Lower leg skin (tissue), 3 donors: ENCODE measurements at regions not wholly inside any gene's neighbourhood (a gene's known extent, or its start where the extent isn't known, plus 50 kb on each side); places are given as distances from the start of the nearest gene placed in this dataset.

Experiments
- POLR2A ChIP-seq, 2 donors: fragments of 450-650 bp; IDR thresholded peaks; one replicate each; pipeline ENCODE4 v1.6.1; 2016 to 2017; ENCODE audit warnings: antibody characterized with exemption in 2 of 2, mild to moderate bottlenecking in 1 of 2, moderate library complexity in 1 of 2
- TF ChIP-seq, protein P1 (sequence below), 3 donors: fragments of 450-650 bp; IDR thresholded peaks; one replicate each; pipeline ENCODE4 v1.5.1; 2016; ENCODE audit warnings: antibody characterized with exemption in 3 of 3, mild to moderate bottlenecking in 3 of 3, moderate library complexity in 2 of 3

DNA sequence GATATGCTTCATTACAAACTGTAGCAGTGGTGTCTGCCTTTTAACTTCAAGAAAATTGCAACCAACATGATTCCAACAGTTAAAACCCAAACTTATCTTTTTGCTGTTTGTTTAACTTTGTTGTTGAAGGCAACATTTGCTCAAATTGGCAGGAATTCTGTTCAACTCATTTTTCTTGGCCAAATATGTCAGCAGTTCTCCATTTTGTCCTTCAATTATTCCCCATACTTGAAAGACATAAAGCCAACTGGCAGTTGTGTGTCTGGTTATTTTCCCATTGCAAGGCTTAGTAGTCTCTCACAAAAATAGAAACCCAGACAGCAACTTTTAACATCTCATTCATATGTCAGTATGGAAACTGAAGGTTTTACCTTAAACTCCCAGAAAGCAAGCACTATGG lies 146.3 kb downstream of the LRIG3 start:
- TF ChIP-seq, protein P1, sequence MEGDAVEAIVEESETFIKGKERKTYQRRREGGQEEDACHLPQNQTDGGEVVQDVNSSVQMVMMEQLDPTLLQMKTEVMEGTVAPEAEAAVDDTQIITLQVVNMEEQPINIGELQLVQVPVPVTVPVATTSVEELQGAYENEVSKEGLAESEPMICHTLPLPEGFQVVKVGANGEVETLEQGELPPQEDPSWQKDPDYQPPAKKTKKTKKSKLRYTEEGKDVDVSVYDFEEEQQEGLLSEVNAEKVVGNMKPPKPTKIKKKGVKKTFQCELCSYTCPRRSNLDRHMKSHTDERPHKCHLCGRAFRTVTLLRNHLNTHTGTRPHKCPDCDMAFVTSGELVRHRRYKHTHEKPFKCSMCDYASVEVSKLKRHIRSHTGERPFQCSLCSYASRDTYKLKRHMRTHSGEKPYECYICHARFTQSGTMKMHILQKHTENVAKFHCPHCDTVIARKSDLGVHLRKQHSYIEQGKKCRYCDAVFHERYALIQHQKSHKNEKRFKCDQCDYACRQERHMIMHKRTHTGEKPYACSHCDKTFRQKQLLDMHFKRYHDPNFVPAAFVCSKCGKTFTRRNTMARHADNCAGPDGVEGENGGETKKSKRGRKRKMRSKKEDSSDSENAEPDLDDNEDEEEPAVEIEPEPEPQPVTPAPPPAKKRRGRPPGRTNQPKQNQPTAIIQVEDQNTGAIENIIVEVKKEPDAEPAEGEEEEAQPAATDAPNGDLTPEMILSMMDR (IDR thresholded peaks at IDR 0.05) = no peak
- no peak for TF ChIP-seq POLR2A (IDR thresholded peaks at IDR 0.05)
